Astrocyte of the spinal cord (primary cell): ENCODE measurements at regions not wholly inside any gene's neighbourhood (a gene's known extent, or its start where the extent isn't known, plus 50 kb on each side); places are given as distances from the start of the nearest gene placed in this dataset.

Experiments used
- DNase-seq: peaks from one replicate; pipeline ENCODE4 v3.0.0; 2011; ENCODE audit warnings: low read depth, low spot score
- H3K4me3 ChIP-seq: 2 replicates; pipeline ENCODE4 v1.5.1; 2011; ENCODE audit warnings: low read depth, mild to moderate bottlenecking, low read length, moderate library complexity
- in situ Hi-C: cut with HindIII; loops from 2 replicates; pipeline ENCODE4 v1.10.0; 2017; ENCODE audit warnings: low sequenced_read_pairs
- TF ChIP-seq, protein P1 (sequence below): IDR thresholded peaks from 2 replicates; pipeline ENCODE4 v1.5.1; 2012; ENCODE audit warnings: low read depth, mild to moderate bottlenecking, low read length, inconsistent platforms

DNA sequence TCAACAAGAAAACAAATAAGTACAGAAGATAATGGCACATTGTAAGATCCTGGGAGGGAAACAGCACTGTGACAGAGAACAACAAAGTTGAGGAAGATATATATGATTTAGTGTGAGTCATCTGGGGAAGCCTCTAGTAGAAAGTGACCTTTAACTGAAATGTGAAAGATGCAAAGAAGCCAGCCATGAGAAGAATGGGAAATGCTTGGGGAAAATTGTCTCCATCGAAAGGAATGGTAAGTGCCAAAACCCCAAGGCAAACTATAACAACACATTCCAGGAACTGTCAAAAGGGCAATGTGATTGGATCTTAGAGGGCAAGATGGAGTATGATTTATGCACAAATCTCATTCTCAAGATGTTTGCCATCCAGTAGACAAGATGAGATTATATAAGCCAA is 537.8 kb upstream of the BRINP1 start:
- no peak overlapping the region for H3K4me3 ChIP-seq
- TF ChIP-seq, protein P1, sequence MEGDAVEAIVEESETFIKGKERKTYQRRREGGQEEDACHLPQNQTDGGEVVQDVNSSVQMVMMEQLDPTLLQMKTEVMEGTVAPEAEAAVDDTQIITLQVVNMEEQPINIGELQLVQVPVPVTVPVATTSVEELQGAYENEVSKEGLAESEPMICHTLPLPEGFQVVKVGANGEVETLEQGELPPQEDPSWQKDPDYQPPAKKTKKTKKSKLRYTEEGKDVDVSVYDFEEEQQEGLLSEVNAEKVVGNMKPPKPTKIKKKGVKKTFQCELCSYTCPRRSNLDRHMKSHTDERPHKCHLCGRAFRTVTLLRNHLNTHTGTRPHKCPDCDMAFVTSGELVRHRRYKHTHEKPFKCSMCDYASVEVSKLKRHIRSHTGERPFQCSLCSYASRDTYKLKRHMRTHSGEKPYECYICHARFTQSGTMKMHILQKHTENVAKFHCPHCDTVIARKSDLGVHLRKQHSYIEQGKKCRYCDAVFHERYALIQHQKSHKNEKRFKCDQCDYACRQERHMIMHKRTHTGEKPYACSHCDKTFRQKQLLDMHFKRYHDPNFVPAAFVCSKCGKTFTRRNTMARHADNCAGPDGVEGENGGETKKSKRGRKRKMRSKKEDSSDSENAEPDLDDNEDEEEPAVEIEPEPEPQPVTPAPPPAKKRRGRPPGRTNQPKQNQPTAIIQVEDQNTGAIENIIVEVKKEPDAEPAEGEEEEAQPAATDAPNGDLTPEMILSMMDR, result no peak
- DNase-seq, result no peak
- in situ Hi-C loops, result no loop called here

DNA sequence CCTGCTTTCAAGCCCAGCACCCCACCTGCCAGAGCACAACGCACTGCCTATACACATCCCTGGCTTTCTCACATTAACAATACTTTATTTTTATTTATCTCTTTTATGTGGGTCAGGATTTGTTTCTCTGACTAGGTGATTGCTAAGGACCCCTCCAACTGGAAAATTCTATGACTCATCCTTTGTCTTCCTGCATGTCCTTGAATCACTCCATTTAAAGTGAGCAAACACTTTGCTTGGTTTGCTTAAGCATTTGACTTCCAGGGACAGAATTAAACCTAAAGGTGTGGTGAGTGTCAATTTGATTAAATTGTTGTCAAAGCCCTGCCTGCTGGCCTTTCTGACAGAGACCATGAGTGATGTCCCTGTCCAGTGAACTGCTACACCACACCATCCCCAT is 536.5 kb upstream of the BRINP1 start:
- no peak overlapping the region for H3K4me3 ChIP-seq
- TF ChIP-seq, protein P1, result no peak
- DNase-seq, result no peak
- in situ Hi-C loops, result no loop called here

- no peak for DNase-seq
- in situ Hi-C loops, result no loop called here
- H3K4me3 ChIP-seq, result no peak overlapping the region
- TF ChIP-seq, protein P1, result no peak
Observed at GRCh38 chr9:119903851-119904250, 534.6 kb upstream of the BRINP1 start.

DNA sequence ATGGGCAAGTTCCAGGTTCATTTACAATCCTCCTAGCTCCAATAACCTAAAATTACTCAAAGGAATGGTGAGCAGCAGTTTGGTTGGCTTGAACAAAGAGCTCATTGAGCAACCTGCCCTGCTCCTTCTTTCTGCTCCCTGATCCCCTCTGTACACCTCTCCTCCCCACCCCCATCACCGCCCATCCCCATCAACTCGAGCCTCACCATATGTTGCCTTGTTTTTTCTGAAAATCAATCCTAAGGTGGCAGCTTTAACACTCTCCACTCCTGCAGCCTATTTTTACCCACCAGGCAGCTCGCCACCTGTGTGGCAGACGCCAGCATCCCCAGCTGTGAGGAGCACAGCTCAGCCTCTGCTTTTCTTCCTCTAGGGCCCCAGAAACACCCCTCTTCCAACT is 533.4 kb upstream of the BRINP1 start:
- in situ Hi-C loops, result no loop called here
- TF ChIP-seq, protein P1, result no peak
- DNase-seq, result no peak
- no peak overlapping the region for H3K4me3 ChIP-seq

DNA sequence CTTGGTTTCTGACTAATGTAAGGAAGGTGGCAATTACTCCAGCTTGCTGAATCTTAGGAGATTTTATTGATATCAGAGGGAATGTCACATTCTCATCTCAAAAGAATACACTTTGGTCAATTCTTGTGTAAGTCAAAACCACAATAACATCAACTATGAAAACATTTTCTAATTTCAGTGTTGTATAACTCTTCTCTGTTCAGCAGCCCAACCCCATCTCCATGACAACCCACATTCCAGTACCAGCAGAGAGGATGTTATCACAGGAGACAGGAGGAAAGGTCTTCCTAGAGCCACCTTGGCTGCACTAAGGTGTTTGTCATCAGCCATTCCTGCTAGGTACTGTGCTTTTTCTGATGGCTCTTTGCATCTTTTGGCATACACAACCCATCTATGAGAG is 529.1 kb upstream of the BRINP1 start:
- TF ChIP-seq, protein P1, result no peak
- no peak overlapping the region for H3K4me3 ChIP-seq
- in situ Hi-C loops, result no loop called here
- DNase-seq, result no peak

DNA sequence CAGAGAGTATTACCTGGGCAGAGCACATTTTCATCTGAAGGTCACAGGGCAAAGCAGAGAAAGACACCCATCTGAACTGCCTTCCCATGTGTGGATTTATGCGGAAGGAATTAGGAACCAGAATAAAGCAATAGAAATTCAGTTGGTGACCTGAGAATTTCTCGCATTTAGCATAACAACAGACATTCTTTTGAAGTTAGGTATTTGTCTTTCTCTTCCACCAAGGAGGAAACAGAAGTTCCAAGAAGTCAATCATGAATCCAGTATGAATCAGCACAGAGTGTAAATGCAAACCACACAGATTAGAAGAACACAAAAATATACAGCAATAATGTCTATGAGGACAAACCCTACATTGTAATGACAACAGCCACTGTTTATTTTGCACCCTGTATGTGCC is 515.2 kb upstream of the BRINP1 start:
- TF ChIP-seq, protein P1, result no peak
- in situ Hi-C loops, result no loop called here
- no peak for DNase-seq
- no peak overlapping the region for H3K4me3 ChIP-seq

GRCh38 chr9:119881898-119882297 is 512.7 kb upstream of the BRINP1 start:
- in situ Hi-C loops, result no loop called here
- DNase-seq, result no peak
- H3K4me3 ChIP-seq, result no peak overlapping the region
- TF ChIP-seq, protein P1, result no peak
